Osteocyte (in vitro differentiated cells): ENCODE measurements at regions not wholly inside any gene's neighbourhood (a gene's known extent, or its start where the extent isn't known, plus 50 kb on each side); places are given as distances from the start of the nearest gene placed in this dataset.
A peak's percentile ranks its signal among the peaks of the same experiment; 100 is the strongest.

Experiments used
- DNase-seq: peaks from one replicate; pipeline ENCODE4 v3.0.0; 2021; ENCODE audit warnings: mixed read lengths; ENCODE audit not compliant: unreplicated experiment; ENCODE audit errors: extremely low spot score
- H3K27ac Mint-ChIP-seq: one replicate; pipeline ENCODE4 v1.8.0; 2021; ENCODE audit warnings: mild to moderate bottlenecking, mixed read lengths; ENCODE audit not compliant: unreplicated experiment
- H3K27me3 Mint-ChIP-seq: one replicate; pipeline ENCODE4 v1.8.0; 2021; ENCODE audit warnings: mixed read lengths; ENCODE audit not compliant: unreplicated experiment
- H3K36me3 Mint-ChIP-seq: one replicate; pipeline ENCODE4 v1.8.0; 2021; ENCODE audit warnings: mixed read lengths; ENCODE audit not compliant: unreplicated experiment
- H3K4me1 Mint-ChIP-seq: one replicate; pipeline ENCODE4 v1.8.0; 2021; ENCODE audit warnings: mixed read lengths; ENCODE audit not compliant: unreplicated experiment
- H3K4me3 Mint-ChIP-seq: one replicate; pipeline ENCODE4 v1.8.0; 2021; ENCODE audit warnings: mild to moderate bottlenecking, moderate library complexity, mixed read lengths; ENCODE audit not compliant: unreplicated experiment
- H3K9me3 Mint-ChIP-seq: one replicate; pipeline ENCODE4 v1.8.0; 2021; ENCODE audit warnings: mixed read lengths; ENCODE audit not compliant: unreplicated experiment
- TF ChIP-seq, protein P1 (sequence below): fragments of 200-600 bp; sonication (generic); IDR thresholded peaks from 2 replicates; pipeline ENCODE4 v1.5.0; 2021; ENCODE audit warnings: antibody characterized with exemption, mild to moderate bottlenecking, moderate library complexity

DNA sequence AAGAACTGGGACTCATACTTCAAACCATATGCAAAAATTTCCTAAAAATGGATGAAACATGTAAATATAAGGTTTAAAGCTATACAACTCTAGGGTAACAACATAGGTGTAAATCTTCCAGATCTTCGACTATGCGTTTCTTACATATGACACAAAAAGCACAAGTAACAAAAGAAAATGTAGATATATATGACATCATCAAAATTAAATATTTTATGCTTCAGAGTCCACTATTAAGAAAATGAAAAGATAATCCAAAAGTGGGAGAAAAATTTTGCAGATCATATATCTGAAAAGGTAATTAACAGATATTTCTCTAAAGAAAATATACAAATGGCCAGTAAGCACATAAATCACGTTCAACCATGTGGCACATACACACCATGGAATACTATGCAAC, 164.2 kb upstream of the ACTRT1 start:
- DNase-seq: no peak
- TF ChIP-seq, protein P1, sequence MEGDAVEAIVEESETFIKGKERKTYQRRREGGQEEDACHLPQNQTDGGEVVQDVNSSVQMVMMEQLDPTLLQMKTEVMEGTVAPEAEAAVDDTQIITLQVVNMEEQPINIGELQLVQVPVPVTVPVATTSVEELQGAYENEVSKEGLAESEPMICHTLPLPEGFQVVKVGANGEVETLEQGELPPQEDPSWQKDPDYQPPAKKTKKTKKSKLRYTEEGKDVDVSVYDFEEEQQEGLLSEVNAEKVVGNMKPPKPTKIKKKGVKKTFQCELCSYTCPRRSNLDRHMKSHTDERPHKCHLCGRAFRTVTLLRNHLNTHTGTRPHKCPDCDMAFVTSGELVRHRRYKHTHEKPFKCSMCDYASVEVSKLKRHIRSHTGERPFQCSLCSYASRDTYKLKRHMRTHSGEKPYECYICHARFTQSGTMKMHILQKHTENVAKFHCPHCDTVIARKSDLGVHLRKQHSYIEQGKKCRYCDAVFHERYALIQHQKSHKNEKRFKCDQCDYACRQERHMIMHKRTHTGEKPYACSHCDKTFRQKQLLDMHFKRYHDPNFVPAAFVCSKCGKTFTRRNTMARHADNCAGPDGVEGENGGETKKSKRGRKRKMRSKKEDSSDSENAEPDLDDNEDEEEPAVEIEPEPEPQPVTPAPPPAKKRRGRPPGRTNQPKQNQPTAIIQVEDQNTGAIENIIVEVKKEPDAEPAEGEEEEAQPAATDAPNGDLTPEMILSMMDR: no peak

DNA sequence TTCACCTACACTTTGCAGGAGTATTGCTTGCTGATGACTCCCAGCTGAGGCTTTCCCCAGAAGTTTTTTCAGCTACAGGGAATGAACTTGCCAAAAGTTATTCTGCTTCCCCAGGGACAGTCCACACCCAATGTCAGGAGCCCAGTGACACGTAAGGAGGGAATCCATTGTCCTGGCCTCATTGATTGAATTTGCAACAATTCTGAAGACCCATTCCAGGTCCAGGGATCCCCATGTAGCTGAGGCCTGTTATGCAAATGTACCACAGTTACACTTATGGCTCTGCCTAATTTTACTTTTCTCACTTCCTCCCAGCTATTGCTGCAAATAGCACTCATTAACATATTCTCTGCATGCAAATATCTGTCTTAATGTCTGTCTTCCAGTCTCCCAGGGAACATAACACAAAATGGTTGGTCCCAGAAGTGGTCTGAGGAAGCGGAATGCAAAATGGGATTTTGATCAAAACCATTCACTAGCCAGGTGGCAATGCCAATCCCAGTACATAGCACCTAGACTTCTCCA, 113.7 kb upstream of the ACTRT1 start:
- H3K27me3 Mint-ChIP-seq: no peaks in the 10 kb centered on the region
- H3K9me3 Mint-ChIP-seq: peaks cover 50% of the 10 kb centered on the region
- DNase-seq: no peak
- no peak overlapping the region for H3K4me3 Mint-ChIP-seq
- TF ChIP-seq, protein P1: no peak
- H3K27ac Mint-ChIP-seq: no peak overlapping the region
- no peaks in the 10 kb centered on the region for H3K36me3 Mint-ChIP-seq
- no peaks in the 10 kb centered on the region for H3K4me1 Mint-ChIP-seq

More for the DNA sequence above, 164.2 kb upstream of the ACTRT1 start:
- H3K27me3 Mint-ChIP-seq: no peaks in the 10 kb centered on the region
- H3K27ac Mint-ChIP-seq: no peak overlapping the region
- no peak overlapping the region for H3K4me3 Mint-ChIP-seq
- H3K9me3 Mint-ChIP-seq: peaks cover 55% of the 10 kb centered on the region
- no peaks in the 10 kb centered on the region for H3K4me1 Mint-ChIP-seq
- H3K36me3 Mint-ChIP-seq: no peaks in the 10 kb centered on the region

DNA sequence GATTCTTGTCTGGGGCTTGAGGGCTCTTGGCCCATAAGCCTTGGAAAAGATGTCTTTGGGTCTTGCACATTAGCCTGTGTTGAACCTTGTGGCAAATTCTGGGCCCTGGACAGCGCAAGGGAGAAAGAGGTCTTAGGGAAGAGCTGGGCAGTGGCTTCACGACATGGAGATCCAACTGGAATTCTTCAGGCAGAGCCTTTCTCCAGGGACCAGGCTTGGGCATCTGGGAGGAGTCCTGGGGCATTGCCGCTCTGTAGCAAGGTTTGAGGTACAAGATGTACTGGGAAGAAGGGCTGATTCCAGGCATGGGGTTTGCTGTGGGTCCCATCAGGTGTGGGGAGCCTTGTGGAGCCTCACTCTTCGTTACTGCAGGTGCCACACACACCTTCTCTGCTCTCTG, 104.0 kb upstream of the ACTRT1 start:
- Mint-ChIP-seq H3K36me3 (no peaks in the 10 kb centered on the region), H3K4me1 (no peaks in the 10 kb centered on the region), H3K27ac (no peak overlapping the region), H3K9me3 (peaks cover 53% of the 10 kb centered on the region), H3K27me3 (no peaks in the 10 kb centered on the region), H3K4me3 (no peak overlapping the region)
- no peak for DNase-seq
- TF ChIP-seq, protein P1: no peak

DNA sequence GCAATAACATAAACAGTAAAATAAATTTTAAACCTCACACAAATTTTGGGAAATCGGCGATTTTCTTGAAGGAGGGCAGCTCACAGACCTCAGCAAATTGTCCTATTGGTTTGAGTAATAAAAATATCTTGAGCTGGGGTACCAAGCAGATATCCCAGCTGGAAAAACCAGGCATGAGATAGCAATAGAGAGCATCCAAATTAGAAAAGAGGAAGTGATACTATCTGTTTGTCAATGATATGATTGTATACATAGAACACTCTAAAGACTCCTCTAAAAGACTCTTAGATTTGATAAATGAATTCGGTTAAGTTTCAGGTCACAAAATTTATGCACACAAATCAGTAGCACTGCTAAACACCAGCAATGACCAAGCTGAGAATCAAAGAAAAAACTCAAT, 90.5 kb upstream of the ACTRT1 start:
- no peak overlapping the region for H3K27ac Mint-ChIP-seq
- H3K36me3 Mint-ChIP-seq: no peaks in the 10 kb centered on the region
- no peak for DNase-seq
- peaks cover 43% of the 10 kb centered on the region for H3K9me3 Mint-ChIP-seq
- no peak overlapping the region for H3K4me3 Mint-ChIP-seq
- TF ChIP-seq, protein P1: no peak
- H3K4me1 Mint-ChIP-seq: no peaks in the 10 kb centered on the region
- no peaks in the 10 kb centered on the region for H3K27me3 Mint-ChIP-seq

DNA sequence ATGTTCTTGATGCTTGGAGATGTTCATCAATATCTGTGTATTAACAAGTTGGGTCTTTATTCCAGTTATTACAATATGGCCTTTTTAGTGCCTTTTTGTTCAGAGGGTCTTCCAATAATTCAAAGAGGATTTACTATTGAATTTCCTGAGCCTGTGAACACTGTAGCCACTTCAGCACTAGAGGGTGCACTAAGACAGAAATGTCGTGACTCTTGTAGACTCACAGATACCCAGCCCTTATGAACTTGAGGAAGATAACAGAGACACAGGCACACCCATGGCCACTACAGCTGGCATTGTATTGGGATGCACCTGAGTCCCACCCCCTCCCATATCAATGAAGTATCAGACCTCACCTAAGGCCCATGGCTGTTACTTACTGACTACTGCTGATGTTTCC, 54.4 kb upstream of the ACTRT1 start:
- Mint-ChIP-seq H3K27me3 (no peaks in the 10 kb centered on the region), H3K4me1 (no peaks in the 10 kb centered on the region), H3K27ac (no peak overlapping the region), H3K4me3 (no peak overlapping the region), H3K9me3 (peaks cover 10% of the 10 kb centered on the region), H3K36me3 (no peaks in the 10 kb centered on the region)
- TF ChIP-seq, protein P1: peak; percentile 20
- no peak for DNase-seq
